Erythroblast (primary cell): ENCODE measurements at regions not wholly inside any gene's neighbourhood (a gene's known extent, or its start where the extent isn't known, plus 50 kb on each side); places are given as distances from the start of the nearest gene placed in this dataset.

Experiments used
- GATA1 ChIP-seq: IDR thresholded peaks from 2 replicates; pipeline ENCODE4 v1.6.1; 2011; ENCODE audit warnings: low read depth, mild to moderate bottlenecking, control low read depth, low read length, moderate library complexity
- POLR2A ChIP-seq: IDR thresholded peaks from 2 replicates; pipeline ENCODE4 v1.6.1; 2011; ENCODE audit warnings: mild to moderate bottlenecking, low read length

- TF ChIP-seq POLR2A, result no peak
- TF ChIP-seq GATA1, result no peak
These were observed 50.9 kb upstream of the PDE1A start for GRCh38 chr2:182477774-182478173.
